GM19035 (cell line): ENCODE measurements at regions not wholly inside any gene's neighbourhood (a gene's known extent, or its start where the extent isn't known, plus 50 kb on each side); places are given as distances from the start of the nearest gene placed in this dataset.
"Not testable (repeated sequence)": the region's sequence is repeated elsewhere in the genome, so short reads cannot be mapped to it uniquely, and the experiment has no call there.

Experiments
- ATAC-seq: cut with Tn5 transposase; IDR thresholded peaks from one replicate; pipeline ENCODE4 v1.9.1; 2021; ENCODE audit not compliant: unreplicated experiment

DNA sequence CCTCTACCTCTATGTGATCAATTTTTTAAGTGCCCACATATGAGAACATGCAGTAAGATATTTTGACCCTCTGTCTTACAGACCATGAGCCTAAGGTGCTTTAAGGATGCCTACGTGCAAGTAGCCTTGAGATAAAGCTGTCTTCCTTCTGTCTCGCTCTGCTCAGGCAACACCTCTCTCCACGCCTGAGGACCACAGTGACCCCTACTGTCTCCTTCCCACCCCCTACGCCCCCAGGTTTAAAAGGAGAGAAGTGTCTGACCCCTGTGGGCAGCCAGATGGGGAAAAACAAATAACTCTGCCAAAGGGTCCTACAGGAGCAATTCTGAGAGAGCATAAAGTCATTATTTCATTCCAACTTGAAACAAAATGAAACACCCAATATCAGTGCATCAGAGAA lies 286.4 kb upstream of the TMEM132C start:
- no peak for ATAC-seq

- ATAC-seq: no peak
Measured at GRCh38 chr12:127981875-127982274, 285.1 kb upstream of the TMEM132C start.

GRCh38 chr12:127983213-127983791 lies 283.7 kb upstream of the TMEM132C start:
- not testable (repeated sequence) for ATAC-seq

GRCh38 chr12:127984386-127985055 lies 282.4 kb upstream of the TMEM132C start:
- no peak for ATAC-seq

DNA sequence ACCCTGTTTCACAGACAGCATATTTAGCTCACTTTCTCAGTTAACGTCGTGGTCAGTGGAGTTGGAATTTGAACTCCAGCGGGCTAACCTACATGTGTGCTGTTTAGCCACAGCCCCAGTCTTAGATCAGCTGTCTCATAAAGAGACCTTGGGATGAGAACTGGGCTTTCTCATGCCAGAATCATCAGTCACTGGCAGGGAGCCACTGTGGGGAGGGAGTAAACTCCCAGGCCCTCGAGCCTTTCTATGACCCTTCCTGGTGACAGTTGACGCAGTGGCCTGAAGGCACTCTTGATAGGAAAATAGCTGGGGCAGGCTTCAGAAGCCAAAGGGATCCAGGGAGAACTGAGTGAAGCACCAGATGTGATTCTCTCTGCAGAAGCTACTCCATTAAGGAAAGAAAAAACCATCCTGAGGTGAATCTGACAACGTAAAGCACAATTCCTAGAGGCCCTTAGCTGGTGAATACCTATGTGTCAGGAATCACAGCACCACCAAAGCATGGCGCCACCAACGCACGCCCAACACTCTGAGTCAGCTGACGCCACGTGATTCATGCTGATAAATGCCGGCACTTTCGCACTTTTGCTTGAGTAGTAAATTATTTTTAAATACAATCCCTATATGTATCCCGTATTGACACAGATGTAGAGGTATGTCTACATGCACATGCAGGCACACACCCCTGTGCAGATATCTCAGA lies 279.6 kb upstream of the TMEM132C start:
- ATAC-seq: no peak

DNA sequence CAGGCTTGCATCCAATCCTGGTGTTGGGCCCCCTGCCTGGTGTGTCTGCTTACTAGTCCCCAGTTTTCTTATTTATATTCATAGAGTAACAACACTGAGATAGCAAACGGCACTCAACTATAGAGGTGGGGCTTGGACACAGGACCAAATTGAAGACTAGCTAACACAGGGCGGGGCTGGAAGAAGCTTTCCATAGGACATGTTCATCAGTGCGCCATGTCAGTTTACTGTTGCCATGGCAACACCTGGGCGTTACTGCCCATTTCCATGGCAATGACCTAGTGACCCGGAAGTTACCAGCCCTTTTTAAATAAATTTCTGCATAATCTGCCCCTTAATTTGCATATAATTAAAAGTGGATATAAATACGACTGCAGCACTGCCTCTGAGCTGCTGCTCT lies 275.5 kb upstream of the TMEM132C start:
- no peak for ATAC-seq

GRCh38 chr12:127998988-127999387 lies 268.0 kb upstream of the TMEM132C start:
- ATAC-seq: no peak

- ATAC-seq: no peak
Measured at GRCh38 chr12:128004383-128004938, 262.5 kb upstream of the TMEM132C start.

DNA sequence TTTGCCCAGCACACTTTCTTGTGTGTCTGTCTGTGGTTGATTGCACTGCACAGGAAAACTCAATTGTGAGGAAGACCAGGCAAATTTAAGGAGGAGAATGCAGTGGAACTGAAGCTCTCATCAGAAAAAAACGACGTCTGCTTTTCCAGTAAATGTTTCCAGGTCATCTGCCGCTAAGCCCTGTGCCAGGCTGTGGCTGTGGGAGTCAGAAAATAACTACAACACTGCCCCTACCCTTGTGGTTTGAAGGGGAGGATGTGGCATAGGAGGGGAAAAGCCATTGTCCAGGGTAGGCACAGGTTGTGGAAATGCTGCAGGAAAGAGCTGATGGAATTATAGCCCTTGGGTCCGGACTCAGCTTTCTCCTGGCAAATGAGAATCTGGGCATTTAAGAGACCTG lies 259.7 kb upstream of the TMEM132C start:
- no peak for ATAC-seq

- ATAC-seq: no peak
Measured at GRCh38 chr12:128008341-128008740, 258.6 kb upstream of the TMEM132C start.

DNA sequence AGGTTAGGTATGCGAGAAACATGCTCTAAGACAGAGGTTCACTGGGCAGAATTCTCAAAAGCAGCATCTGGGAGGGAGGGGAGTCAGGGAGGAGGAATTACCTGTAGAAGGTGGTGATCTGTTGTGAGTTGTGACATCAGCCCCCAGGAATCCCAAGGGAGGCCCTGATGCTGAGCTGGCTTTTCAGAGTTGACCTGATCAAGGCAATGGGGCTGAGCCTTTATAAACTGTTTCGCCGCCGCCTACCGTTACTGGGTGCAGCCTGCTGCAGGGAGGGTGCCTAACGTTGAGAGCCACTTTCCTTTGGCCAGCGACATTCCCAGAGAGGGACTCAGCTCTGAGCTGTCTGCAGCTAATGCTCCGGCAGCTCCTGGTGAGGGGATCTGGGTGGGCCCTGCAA lies 257.9 kb upstream of the TMEM132C start:
- no peak for ATAC-seq

GRCh38 chr12:128012110-128012509 lies 254.9 kb upstream of the TMEM132C start:
- ATAC-seq: no peak

- no peak for ATAC-seq
Measured at GRCh38 chr12:128015276-128015675, 251.7 kb upstream of the TMEM132C start.

DNA sequence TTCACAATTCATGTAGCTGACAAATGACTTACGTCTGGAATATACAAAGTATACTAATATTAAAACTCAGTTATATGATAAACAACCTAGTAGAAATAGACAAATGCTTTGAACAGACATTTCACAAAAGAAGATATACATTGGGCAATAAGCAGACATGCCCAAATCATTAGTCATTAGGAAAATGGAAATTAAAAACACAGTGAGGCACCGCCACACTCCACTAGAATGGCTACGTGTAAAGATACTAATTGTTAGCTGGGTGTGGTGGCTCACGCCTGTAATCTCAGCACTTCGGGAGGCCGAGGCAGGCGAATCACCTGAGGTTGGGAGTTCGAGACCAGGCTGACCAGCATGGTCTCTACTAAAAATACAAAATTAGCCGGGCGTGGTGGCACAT lies 248.9 kb upstream of the TMEM132C start:
- no peak for ATAC-seq

GRCh38 chr12:128019996-128020544 lies 246.9 kb upstream of the TMEM132C start:
- ATAC-seq: no peak

- no peak for ATAC-seq
Measured at GRCh38 chr12:128021561-128021960, 245.4 kb upstream of the TMEM132C start.

- no peak for ATAC-seq
Measured at GRCh38 chr12:128025589-128026245, 241.3 kb upstream of the TMEM132C start.

DNA sequence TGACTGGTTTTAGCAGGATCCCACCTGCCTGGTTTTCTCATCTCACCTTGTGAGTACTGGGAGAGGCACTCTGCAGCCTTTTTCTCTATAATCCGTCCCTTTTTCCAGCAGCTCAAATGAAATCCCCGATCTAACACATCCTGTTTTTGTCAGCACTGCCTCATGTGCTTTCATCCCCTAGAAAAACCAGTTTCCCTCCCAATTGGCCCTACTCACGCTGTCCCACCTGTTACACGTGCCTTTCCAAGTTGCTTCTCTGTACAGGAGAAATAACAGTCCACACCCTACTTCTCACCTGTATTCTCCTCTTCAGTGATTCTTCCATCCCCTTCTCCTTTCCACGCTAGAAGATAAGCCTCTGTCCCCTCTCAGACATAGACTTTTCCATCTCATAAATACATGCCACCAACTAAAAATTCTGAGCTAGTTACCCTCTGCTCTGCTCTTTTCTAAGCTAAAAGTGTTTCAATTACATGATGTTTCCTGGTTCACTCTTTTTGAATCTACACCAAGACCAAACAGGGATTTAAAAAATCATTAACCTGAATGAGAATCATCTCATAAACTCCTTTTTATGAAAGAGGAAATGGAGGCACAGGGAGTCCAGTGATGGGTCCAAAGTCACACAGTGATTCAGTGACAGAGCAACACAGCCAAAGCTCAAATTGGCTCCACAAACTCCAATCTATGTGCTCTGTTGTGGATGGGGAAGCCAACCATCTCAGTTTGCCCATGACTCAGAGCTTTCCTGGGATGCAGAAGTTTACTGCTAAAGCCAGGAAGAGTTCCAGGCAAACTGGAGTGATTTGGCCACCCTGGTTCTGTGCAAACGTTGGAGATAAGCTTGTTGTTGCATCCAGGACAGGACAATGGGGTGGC lies 240.0 kb upstream of the TMEM132C start:
- ATAC-seq: no peak

- ATAC-seq: no peak
Measured at GRCh38 chr12:128033473-128033872, 233.5 kb upstream of the TMEM132C start.

DNA sequence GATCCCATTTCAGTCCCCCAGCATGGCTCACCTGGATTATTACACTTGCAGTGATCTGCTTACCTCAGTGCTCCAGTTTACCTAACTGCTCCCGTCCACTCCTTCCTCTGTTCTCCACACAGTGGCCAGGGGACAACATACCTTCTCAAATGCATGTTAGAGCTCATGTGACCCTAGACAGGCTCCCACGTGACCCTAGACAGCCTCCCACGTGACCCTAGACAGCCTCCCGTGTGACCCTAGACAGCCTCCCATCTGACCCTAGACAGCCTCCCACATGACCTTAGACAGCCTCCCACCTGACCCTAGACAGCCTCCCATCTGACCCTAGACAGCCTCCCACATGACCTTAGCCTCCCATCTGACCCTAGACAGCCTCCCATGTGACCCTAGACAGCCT lies 226.0 kb upstream of the TMEM132C start:
- ATAC-seq: no peak
